SH-SY5Y (cell line): ENCODE measurements at regions not wholly inside any gene's neighbourhood (a gene's known extent, or its start where the extent isn't known, plus 50 kb on each side); places are given as distances from the start of the nearest gene placed in this dataset.

Experiments
- GATA2 ChIP-seq: IDR thresholded peaks from 2 replicates; pipeline ENCODE4 v1.6.1; 2011; ENCODE audit warnings: mild to moderate bottlenecking, low read depth, low read length
- GATA3 ChIP-seq: IDR thresholded peaks from 2 replicates; pipeline ENCODE4 v1.6.1; 2011; ENCODE audit warnings: low read depth, mild to moderate bottlenecking, low read length, moderate library complexity

- TF ChIP-seq GATA2 (no peak), GATA3 (no peak)
Observed at GRCh38 chr12:107597695-107598410, 87.7 kb upstream of the PWP1 start.
